OCI-LY3 (cell line): ENCODE measurements at regions not wholly inside any gene's neighbourhood (a gene's known extent, or its start where the extent isn't known, plus 50 kb on each side); places are given as distances from the start of the nearest gene placed in this dataset.

Experiments used
- H2AFZ ChIP-seq: fragments of 200-600, 300-600 bp; shearing (Covaris generic); 2 replicates; pipeline ENCODE4 v1.6.0; 2014; ENCODE audit warnings: antibody characterized with exemption, low read depth, low read length
- H3K27ac ChIP-seq: fragments of 200-600, 300-600 bp; sonication (generic); 2 replicates; pipeline ENCODE4 v1.5.1; 2014; ENCODE audit warnings: mild to moderate bottlenecking, low read length, moderate library complexity, mixed read lengths
- H3K27me3 ChIP-seq: fragments of 200-600, 300-600 bp; sonication (generic); 2 replicates; pipeline ENCODE4 v1.6.1; 2014; ENCODE audit warnings: low read depth, low read length, mixed read lengths
- H3K36me3 ChIP-seq: fragments of 200-600, 300-600 bp; sonication (generic); replicated peaks from 2 replicates; pipeline ENCODE3; 2014; ENCODE audit warnings: low read depth, low read length, mixed read lengths
- H3K4me1 ChIP-seq: fragments of 300-600, 200-600 bp; sonication (generic); 2 replicates; pipeline ENCODE4 v1.6.1; 2014; ENCODE audit warnings: low read length, mixed read lengths
- H3K4me2 ChIP-seq: fragments of 200-600, 300-600 bp; sonication (generic); 2 replicates; pipeline ENCODE4 v1.6.1; 2014; ENCODE audit warnings: low read length, mixed read lengths
- H3K4me3 ChIP-seq: fragments of 300-600, 200-600 bp; sonication (generic); 2 replicates; pipeline ENCODE4 v1.5.1; 2014; ENCODE audit warnings: antibody characterized with exemption, mild to moderate bottlenecking, low read length, moderate library complexity
- H3K79me2 ChIP-seq: fragments of 300-600, 200-600 bp; shearing (Covaris generic); 2 replicates; pipeline ENCODE4 v1.6.1; 2014; ENCODE audit warnings: mild to moderate bottlenecking, low read length, mixed read lengths
- H3K9ac ChIP-seq: fragments of 300-600, 200-600 bp; shearing (Covaris generic); 2 replicates; pipeline ENCODE4 v1.6.0; 2014; ENCODE audit warnings: mild to moderate bottlenecking, low read length, moderate library complexity
- H3K9me3 ChIP-seq: fragments of 200-600, 300-600 bp; shearing (Covaris generic); 2 replicates; pipeline ENCODE4 v1.6.1; 2014; ENCODE audit warnings: low read length, mixed read lengths; ENCODE audit not compliant: insufficient read depth
- H4K20me1 ChIP-seq: fragments of 200-600, 300-600 bp; sonication (generic); 2 replicates; pipeline ENCODE4 v1.6.1; 2016; ENCODE audit warnings: low read length, mixed read lengths; ENCODE audit not compliant: insufficient read depth
- CTCF ChIP-seq: fragments of 200-600, 300-600 bp; sonication (generic); IDR thresholded peaks from 2 replicates; pipeline ENCODE4 v1.5.1; 2014; ENCODE audit warnings: antibody characterized with exemption, low read length, low read depth
- EZH2phosphoT487 ChIP-seq: fragments of 200-600 bp; shearing (Covaris generic); IDR thresholded peaks from 2 replicates; pipeline ENCODE4 v1.6.1; 2018; ENCODE audit warnings: antibody characterized with exemption, mixed run types, low read depth

GRCh38 chr3:181805703-181806102, 94.0 kb downstream of the SOX2 start:
- peak overlapping the region; percentile 57; the same call in 1 of the 2 replicates for H2AFZ ChIP-seq
- no peak overlapping the region for H3K4me3 ChIP-seq
- no peaks in the 10 kb centered on the region for H3K9me3 ChIP-seq
- no peaks in the 10 kb centered on the region for H3K27me3 ChIP-seq
- TF ChIP-seq EZH2phosphoT487 (no peak), CTCF (no peak)
- H3K27ac ChIP-seq = no peak overlapping the region
- H3K4me2 ChIP-seq = no peak overlapping the region
- H4K20me1 ChIP-seq = no peaks in the 10 kb centered on the region
- H3K36me3 ChIP-seq = no peaks in the 10 kb centered on the region
- H3K79me2 ChIP-seq = no peaks in the 10 kb centered on the region
- H3K9ac ChIP-seq = no peak overlapping the region
- peaks cover 21% of the 10 kb centered on the region for H3K4me1 ChIP-seq

- no peaks in the 10 kb centered on the region for H3K79me2 ChIP-seq
- H3K9ac ChIP-seq = no peak overlapping the region
- H3K27ac ChIP-seq = no peak overlapping the region
- no peaks in the 10 kb centered on the region for H3K9me3 ChIP-seq
- H4K20me1 ChIP-seq = no peaks in the 10 kb centered on the region
- H2AFZ ChIP-seq = 0 out of 2 replicates have a peak overlapping the region, but pooled peaks have one; percentile 23
- H3K36me3 ChIP-seq = no peaks in the 10 kb centered on the region
- TF ChIP-seq CTCF (no peak), EZH2phosphoT487 (no peak)
- H3K27me3 ChIP-seq = no peaks in the 10 kb centered on the region
- peaks cover 21% of the 10 kb centered on the region for H3K4me1 ChIP-seq
- no peak overlapping the region for H3K4me3 ChIP-seq
- H3K4me2 ChIP-seq = no peak overlapping the region
These were observed 96.3 kb downstream of the SOX2 start for GRCh38 chr3:181808053-181808452.

- Histone ChIP-seq H3K27me3 (no peaks in the 10 kb centered on the region), H3K4me1 (peaks cover 7% of the 10 kb centered on the region; the same call in 1 of the 2 replicates), H4K20me1 (no peaks in the 10 kb centered on the region), H3K9me3 (no peaks in the 10 kb centered on the region), H3K79me2 (no peaks in the 10 kb centered on the region), H3K36me3 (no peaks in the 10 kb centered on the region), H3K27ac (no peak overlapping the region), H3K4me3 (no peak overlapping the region), H3K9ac (no peak overlapping the region), H3K4me2 (no peak overlapping the region), H2AFZ (no peak overlapping the region)
- TF ChIP-seq CTCF = no peak
- no peak for TF ChIP-seq EZH2phosphoT487
These were observed 112.0 kb downstream of the SOX2 start for GRCh38 chr3:181823716-181824115.

GRCh38 chr3:181824961-181825360, 113.2 kb downstream of the SOX2 start:
- Histone ChIP-seq H3K36me3 (no peaks in the 10 kb centered on the region), H4K20me1 (no peaks in the 10 kb centered on the region), H3K9ac (no peak overlapping the region), H3K27ac (no peak overlapping the region), H3K4me1 (peaks cover 7% of the 10 kb centered on the region; the same call in 1 of the 2 replicates), H3K79me2 (no peaks in the 10 kb centered on the region), H3K4me2 (no peak overlapping the region), H3K27me3 (no peaks in the 10 kb centered on the region), H3K9me3 (no peaks in the 10 kb centered on the region), H2AFZ (no peak overlapping the region), H3K4me3 (no peak overlapping the region)
- TF ChIP-seq CTCF (no peak), EZH2phosphoT487 (no peak)
